HEK293 (cell line): ENCODE measurements at regions not wholly inside any gene's neighbourhood (a gene's known extent, or its start where the extent isn't known, plus 50 kb on each side); places are given as distances from the start of the nearest gene placed in this dataset.

Source experiments
- CTCF ChIA-PET: fragments of 350-600 bp; formaldehyde crosslinking; extraction: SDS; loops from one replicate; lab custom pipeline; 2021; ENCODE audit warnings: antibody characterized with exemption; lab: Yijun Ruan, JAX
- POLR2A ChIA-PET: fragments of 300-600 bp; formaldehyde crosslinking; extraction: SDS; loops from one replicate; lab custom pipeline; 2020; ENCODE audit warnings: antibody characterized with exemption, inconsistent platforms; lab: Yijun Ruan, JAX
- H3K27ac ChIP-seq: fragments of 200-500 bp; sonication (Bioruptor generic); 2 replicates; pipeline ENCODE4 v1.5.1; 2014; ENCODE audit warnings: low read depth, low read length, control low read depth, inconsistent platforms; ENCODE audit errors: extremely low read depth
- H3K36me3 ChIP-seq, 2 experiments: fragments of 200-500 bp in 1 of 2; sonication (Bioruptor generic) in 1 of 2; 1 replicate in 1 of 2; 2 replicates in 1 of 2; pipeline ENCODE4 v1.5.1; 2014 to 2017; ENCODE audit warnings: inconsistent platforms in 2 of 2, low read length in 2 of 2; ENCODE audit not compliant: control insufficient read depth in 2 of 2, insufficient read depth in 1 of 2
- H3K4me1 ChIP-seq: fragments of 200-500 bp; sonication (Bioruptor generic); 2 replicates; pipeline ENCODE4 v1.5.1; 2014; ENCODE audit warnings: mild to moderate bottlenecking, low read length, inconsistent platforms; ENCODE audit not compliant: control insufficient read depth, insufficient read depth
- H3K4me3 ChIP-seq: 2 replicates; pipeline ENCODE4 v1.5.1; 2011; ENCODE audit warnings: low read depth, mild to moderate bottlenecking, control low read depth, low read length, moderate library complexity
- H3K9me3 ChIP-seq: fragments of 200-500 bp; sonication (Bioruptor generic); 2 replicates; pipeline ENCODE4 v1.5.1; 2014; ENCODE audit warnings: low read depth, low read length, inconsistent platforms; ENCODE audit not compliant: control insufficient read depth, insufficient read depth
- BCL11A ChIP-seq: fragments of 450-650 bp; formaldehyde crosslinking; IDR thresholded peaks from 2 replicates; pipeline ENCODE4 v1.5.1; 2016; ENCODE audit warnings: low read depth, missing biosample characterization, missing genetic modification characterization
- BCL11B ChIP-seq: fragments of 450-650 bp; formaldehyde crosslinking; IDR thresholded peaks from 2 replicates; pipeline ENCODE4 v1.5.1; 2016; ENCODE audit warnings: low read depth, missing biosample characterization, missing genetic modification characterization
- FEZF1 ChIP-seq: fragments of 450-650 bp; formaldehyde crosslinking; IDR thresholded peaks from 2 replicates; pipeline ENCODE4 v1.5.1; 2016; ENCODE audit warnings: missing biosample characterization, missing genetic modification characterization
- GLIS2 ChIP-seq: fragments of 450-650 bp; formaldehyde crosslinking; IDR thresholded peaks from 2 replicates; pipeline ENCODE4 v1.5.1; 2016; ENCODE audit warnings: missing biosample characterization, missing genetic modification characterization
- REST ChIP-seq: fragments of 450-650 bp; formaldehyde crosslinking; IDR thresholded peaks from 2 replicates; pipeline ENCODE4 v1.5.1; 2016; ENCODE audit warnings: missing biosample characterization, missing genetic modification characterization
- TSHZ1 ChIP-seq: fragments of 450-650 bp; formaldehyde crosslinking; IDR thresholded peaks from 2 replicates; pipeline ENCODE4 v1.5.1; 2016; ENCODE audit warnings: missing biosample characterization, missing genetic modification characterization, borderline replicate concordance
- YY2 ChIP-seq: fragments of 450-650 bp; formaldehyde crosslinking; IDR thresholded peaks from 2 replicates; pipeline ENCODE4 v1.5.1; 2016; ENCODE audit warnings: missing biosample characterization, missing genetic modification characterization
- ZNF146 ChIP-seq: fragments of 450-650 bp; formaldehyde crosslinking; IDR thresholded peaks from 2 replicates; pipeline ENCODE4 v1.5.1; 2016; ENCODE audit warnings: missing biosample characterization, missing genetic modification characterization
- ZNF510 ChIP-seq: fragments of 450-650 bp; formaldehyde crosslinking; IDR thresholded peaks from 2 replicates; pipeline ENCODE4 v1.5.1; 2018; ENCODE audit warnings: mild to moderate bottlenecking, missing genetic modification characterization, missing biosample characterization; ENCODE audit not compliant: insufficient replicate concordance
- ZNF621 ChIP-seq: fragments of 450-650 bp; formaldehyde crosslinking; IDR thresholded peaks from 2 replicates; pipeline ENCODE4 v1.5.1; 2017; ENCODE audit warnings: missing biosample characterization, missing genetic modification characterization
- ZNF654 ChIP-seq: fragments of 450-650 bp; formaldehyde crosslinking; IDR thresholded peaks from 2 replicates; pipeline ENCODE4 v1.5.1; 2016; ENCODE audit warnings: low read depth, missing biosample characterization, missing genetic modification characterization
- ZNF692 ChIP-seq: fragments of 450-650 bp; formaldehyde crosslinking; IDR thresholded peaks from 2 replicates; pipeline ENCODE4 v1.5.1; 2016; ENCODE audit warnings: missing biosample characterization, missing genetic modification characterization
- ZSCAN16 ChIP-seq: fragments of 450-650 bp; formaldehyde crosslinking; IDR thresholded peaks from 2 replicates; pipeline ENCODE4 v1.5.1; 2016; ENCODE audit warnings: missing biosample characterization, missing genetic modification characterization

- no peak overlapping the region for H3K27ac ChIP-seq
- no peaks in the 10 kb centered on the region for H3K36me3 ChIP-seq
- CTCF ChIA-PET, result interaction anchor here (0.6 to 1.0 kb wide), 4 partner anchors 10 to 55 kb away, joined by 3 to 4 read pairs (median 3); no protein-coding TSS in a partner anchor
- POLR2A ChIA-PET, result interaction anchor here (0.7 to 1.1 kb wide), 2 partner anchors 19 to 211 kb away, joined by 3 read pairs; partner anchors contain the start of gene ZSCAN23
- peaks cover 6% of the 10 kb centered on the region; the same call in 1 of the 2 replicates for H3K4me1 ChIP-seq
- H3K4me3 ChIP-seq, result no peak overlapping the region
- H3K9me3 ChIP-seq, result no peaks in the 10 kb centered on the region
- TF ChIP-seq BCL11B (tag by site-specific recombination), result no peak
- no peak for TF ChIP-seq FEZF1 (tag by site-specific recombination)
- no peak for TF ChIP-seq ZNF621 (tag by site-specific recombination)
- TF ChIP-seq ZNF146, result no peak
- TF ChIP-seq GLIS2, result no peak
- no peak for TF ChIP-seq BCL11A (tag by site-specific recombination)
These were observed 128.2 kb downstream of the GPX5 start for GRCh38 chr6:28653876-28654275.

GRCh38 chr6:28655164-28655563, 129.5 kb downstream of the GPX5 start:
- CTCF ChIA-PET, result interaction anchor here (0.6 to 1.0 kb wide), 2 partner anchors 113 to 160 kb away, joined by 3 read pairs; no protein-coding TSS in a partner anchor

More at GRCh38 chr6:28655164-28655563, 129.5 kb downstream of the GPX5 start:
- H3K36me3 ChIP-seq, result no peaks in the 10 kb centered on the region
- H3K4me3 ChIP-seq, result no peak overlapping the region
- no peaks in the 10 kb centered on the region for H3K9me3 ChIP-seq
- H3K4me1 ChIP-seq, result no peaks in the 10 kb centered on the region
- no peak overlapping the region for H3K27ac ChIP-seq
- TF ChIP-seq ZSCAN16 (tag by site-specific recombination) (no peak), ZNF692 (no peak), ZNF654 (no peak), ZNF510 (tag by site-specific recombination) (no peak), TSHZ1 (tag by site-specific recombination) (no peak), YY2 (tag by site-specific recombination) (no peak), REST (no peak)
- POLR2A ChIA-PET, result interaction anchor here (0.7 kb wide), 1 partner anchor 141 kb away, joined by 3 read pairs; no protein-coding TSS in a partner anchor
